ENCODE measurements at regions not wholly inside any gene's neighbourhood (a gene's known extent, or its start where the extent isn't known, plus 50 kb on each side); places are given as distances from the start of the nearest gene placed in this dataset.

DNA sequence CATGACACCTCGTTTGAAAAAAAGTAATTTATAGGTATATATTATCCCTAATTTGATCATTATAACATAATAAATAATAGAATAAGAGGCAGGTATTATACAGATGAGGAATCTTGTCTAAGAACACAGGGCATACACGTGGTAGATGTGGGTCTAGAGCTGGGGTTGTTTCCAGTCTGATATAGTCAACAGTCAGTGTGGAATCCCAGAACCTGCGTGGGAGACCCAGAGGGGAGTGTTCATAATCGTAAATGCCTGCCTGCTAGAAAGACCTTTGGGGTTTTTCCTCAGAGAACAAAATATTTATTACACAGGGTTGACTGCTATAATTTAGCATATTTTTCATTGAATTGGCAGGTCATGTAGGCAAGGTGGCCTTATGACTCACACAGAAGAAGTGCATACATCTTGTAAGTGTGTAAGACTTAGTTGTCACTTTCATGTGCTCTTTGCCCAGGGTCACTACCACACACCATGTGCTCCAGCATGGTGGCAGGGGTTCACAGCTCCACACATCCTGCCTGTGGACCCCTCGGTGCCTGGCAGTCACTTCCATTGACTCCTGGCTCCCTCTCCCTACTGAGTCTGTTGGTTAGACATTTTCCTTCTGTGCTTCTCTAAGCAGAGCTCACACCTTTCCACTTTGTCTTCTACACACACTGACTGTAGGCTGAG, 94.9 kb upstream of the IKZF1 start:
- DNase-seq (ENCODE audit: low read depth in 2 of 2): no peak

DNA sequence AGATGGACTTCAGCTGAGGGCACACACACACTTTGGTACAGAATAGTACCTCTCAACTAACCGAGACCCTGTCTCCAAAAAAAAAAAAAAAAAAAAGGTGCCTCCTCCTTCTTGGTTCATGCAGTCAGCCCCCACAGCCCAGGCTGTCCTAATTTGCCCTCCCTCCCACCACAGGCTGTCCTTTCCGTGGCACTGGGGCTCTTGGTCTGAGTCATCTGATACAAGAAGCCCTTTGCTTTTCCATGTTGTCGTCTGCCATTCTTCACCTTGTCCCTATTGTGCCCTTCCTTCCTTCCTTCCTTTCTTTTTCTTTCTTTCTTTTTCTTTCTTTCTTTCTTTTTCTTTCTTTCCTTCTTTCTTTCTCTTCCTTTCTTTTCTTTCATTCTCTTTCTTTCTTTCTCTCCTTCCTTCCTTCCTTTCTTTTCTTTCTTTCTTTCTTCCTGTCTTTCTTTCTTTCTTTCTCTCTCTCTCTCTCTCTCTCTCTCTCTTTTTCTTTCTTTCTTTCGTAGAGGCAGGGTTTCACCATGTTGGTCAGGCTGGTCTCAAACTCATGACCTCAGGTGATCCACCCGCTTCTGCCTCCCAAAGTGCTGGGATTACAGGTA, 96.0 kb upstream of the IKZF1 start:
- DNase-seq (ENCODE audit: low read depth in 2 of 2): no peak

DNA sequence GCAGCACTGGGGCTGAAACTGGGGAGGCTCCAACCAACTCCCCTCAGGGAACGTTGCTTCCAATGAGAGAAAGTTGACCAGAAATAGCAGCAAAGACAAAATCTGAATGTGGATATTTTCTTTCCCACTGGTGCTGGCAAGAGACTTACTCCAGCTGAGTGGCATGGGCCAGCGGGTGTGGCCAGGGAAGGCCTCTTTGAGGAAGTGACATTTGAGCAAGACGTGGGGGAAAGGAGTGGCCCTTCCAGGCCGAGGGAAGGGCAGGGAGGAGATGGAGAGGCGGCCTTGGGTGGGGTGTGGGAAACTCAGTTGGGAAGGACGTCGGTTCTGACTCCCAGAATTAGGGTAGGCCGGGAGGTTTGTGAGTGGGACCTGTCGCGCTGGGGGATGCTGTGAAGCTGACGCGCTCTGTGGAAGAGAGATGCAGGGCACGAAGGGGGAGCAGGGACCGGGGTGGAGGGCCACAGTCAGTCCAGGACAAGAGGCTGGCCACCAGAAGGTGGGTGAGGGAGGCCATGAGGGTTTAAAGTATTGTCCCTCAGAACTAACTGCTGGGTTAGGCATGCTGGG, 96.7 kb upstream of the IKZF1 start:
- no peak for DNase-seq (ENCODE audit: low read depth in 2 of 2)

DNA sequence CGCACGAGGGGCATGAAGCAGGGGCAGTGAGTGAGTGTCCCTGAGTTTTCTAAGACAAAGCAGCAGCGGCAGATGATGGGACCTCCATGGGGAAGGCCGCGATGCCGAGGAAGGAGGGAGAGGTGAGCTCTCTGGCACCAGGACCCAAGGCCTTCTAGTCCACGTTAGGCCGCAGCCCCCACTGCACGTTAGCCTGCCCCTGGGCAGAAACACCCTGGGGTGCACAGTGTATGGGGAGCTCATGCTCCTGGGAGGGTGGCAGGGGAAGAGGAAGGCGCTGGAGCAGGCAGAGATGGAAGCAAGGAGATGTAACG, 97.3 kb upstream of the IKZF1 start:
- no peak for DNase-seq (ENCODE audit: low read depth in 2 of 2)

DNA sequence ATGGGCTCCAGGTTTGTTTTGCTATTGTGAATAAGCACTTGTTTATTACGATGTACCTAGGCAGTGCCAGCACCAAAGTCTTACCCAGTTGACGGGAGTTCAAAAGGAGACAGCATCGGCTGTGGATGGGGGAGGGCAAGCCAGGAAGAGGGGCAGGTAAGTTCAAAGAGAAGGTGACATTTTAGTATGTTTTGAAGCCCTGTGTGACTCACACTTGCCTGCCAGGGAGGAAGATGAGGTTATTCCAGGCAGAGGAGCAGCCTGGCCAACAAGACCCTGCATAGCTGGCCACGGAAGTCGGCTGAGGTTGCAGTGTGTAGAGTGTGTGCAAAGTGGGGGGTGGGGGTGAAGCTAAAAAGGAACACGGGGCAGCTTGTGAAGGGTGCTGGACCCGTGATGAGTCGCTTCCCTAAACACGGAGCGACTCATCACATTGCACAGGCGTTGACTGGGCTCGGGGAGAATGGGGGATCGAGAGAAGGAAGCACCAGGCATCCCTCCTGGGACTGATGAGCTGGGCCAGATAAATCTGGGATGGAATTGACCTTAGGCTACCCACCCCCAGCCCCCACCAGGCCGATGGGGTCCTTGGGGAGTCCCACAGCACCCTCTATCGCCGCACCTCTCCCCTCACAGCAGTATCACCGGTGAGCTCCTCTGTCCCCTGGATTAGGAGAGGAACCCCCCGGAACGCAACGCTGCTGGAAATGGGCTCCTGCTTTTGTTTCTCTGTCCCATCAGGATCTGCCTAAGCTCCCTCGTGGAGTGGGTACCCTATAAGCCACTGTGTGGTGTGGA, 97.9 kb upstream of the IKZF1 start:
- DNase-seq (ENCODE audit: low read depth in 2 of 2): peak; percentile 41 to 55

DNA sequence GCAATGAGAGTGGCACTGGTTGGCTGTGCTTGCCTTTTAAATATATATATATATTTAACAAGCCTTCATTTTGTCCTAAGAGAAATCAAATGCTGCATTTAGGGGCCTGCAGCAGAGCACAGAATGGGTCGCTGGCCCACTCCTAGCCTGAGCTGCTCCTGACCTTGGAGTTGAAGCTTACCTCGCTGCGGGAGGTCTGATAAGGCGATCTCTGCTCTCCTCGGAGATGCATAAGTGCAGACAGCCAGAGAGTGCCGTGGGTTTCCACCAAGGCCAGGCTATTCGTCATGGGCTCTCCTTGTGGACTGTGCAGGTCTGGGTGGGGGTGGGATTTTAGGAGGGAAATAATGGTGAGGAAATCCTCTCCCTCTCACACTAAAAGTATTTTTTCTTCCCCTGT, 99.5 kb upstream of the IKZF1 start:
- DNase-seq (ENCODE audit: low read depth in 2 of 2): no peak

DNA sequence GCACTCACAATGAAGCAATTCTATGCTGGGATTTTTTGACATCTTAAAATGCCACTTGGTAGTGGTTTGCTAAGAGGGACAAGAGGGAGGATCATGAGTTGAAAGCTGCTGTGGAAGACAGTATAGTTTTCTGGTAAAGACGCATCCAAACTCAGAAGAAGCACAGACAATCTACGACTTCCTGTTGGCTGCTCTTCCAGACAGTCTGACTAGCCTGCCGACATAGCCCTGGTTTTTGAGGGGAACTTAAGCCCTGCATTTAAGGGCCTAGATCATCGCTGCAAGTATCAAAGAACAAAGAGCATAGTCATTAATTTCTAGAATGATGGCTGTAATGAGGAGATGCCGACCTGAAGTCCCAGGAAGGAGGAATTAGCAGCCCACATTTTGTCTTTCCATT, 99.9 kb upstream of the IKZF1 start:
- DNase-seq (ENCODE audit: low read depth in 2 of 2): no peak

DNA sequence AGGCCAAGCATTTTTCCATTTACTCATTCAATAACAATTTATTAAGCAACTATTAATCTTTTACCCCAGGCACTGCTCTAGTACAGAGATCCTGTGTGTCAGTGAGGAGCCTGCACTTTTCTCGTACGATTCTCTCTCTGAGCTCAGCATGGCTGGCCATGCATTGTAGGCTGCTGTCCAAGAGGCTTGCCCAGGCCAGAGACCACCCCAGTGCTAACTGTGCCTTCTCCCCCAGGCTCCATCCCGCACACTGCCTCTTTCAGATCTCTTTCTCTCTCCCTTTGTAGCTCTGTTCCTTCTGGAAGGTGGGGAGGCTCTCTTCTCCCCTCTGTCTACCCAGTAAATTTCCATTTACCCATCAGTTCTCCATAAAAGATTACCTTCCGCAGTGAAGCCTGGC, 101.0 kb upstream of the IKZF1 start:
- no peak for DNase-seq (ENCODE audit: low read depth in 2 of 2)

DNA sequence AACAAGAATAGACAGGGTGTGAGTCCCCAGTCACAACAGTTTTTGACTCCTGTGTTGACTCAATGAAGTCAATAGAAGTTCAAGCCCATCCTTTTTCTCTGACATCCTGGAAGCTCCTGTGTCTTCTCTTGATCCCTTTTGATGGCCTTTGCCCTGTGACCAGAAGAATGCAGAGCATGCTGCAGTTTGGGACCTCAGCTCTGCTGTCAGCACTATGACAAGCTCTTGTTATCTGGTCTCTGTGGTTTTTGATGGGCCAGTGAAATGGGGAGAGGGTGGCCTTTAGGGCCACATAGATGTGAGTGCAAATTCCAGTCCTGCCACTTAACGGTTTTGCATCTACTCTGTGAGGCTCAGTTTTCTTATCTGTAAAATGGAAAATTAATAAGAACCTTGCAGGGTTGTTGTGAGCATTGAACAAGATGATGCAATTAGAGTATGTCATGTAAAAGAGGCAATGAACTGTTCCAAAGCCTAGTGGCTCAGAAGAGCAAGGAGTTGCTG, 102.4 kb upstream of the IKZF1 start:
- no peak for DNase-seq (ENCODE audit: low read depth in 2 of 2)

DNA sequence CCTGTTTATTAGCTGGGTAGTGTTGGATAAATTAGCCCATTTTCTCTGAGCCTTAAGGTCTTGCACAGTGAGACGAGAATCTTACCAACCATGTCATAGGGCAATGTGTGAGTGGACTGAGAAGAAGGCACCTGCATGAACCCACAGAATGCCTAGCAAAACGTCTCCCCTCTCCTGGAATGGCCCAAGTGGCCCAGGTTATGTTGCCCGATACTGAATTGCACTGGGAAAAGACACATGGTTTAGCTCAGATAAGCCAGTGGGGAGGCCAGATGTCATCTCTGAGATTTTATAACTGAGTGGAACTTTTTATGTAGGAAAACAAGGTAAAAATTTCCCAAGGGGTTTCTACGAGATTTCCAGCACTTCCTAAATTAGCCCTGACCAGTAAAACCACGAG, 104.7 kb upstream of the IKZF1 start:
- DNase-seq (ENCODE audit: low read depth in 2 of 2): no peak

DNA sequence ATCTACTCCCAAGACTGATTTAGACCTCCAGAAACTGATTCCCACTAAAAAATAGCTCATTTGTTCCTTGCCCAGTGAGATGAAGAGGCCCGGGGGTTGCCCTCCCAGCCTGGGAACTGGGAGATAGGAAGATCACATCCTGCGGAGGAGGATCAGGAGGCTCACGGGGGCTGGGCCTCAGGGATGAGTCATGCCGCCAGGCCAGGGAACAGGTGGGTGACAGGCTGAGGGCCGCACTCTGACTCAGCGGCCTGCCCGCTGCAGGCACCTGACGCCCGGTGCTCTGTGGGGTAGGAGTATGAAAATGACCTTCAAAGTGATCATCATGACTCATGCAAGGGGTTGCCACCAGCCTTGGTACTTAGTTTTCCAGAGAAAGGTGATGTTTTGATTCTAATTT, 104.5 kb upstream of the ZPBP start:
- DNase-seq (ENCODE audit: low read depth in 2 of 2): peak in 1 of 2 donors; percentile 33

DNA sequence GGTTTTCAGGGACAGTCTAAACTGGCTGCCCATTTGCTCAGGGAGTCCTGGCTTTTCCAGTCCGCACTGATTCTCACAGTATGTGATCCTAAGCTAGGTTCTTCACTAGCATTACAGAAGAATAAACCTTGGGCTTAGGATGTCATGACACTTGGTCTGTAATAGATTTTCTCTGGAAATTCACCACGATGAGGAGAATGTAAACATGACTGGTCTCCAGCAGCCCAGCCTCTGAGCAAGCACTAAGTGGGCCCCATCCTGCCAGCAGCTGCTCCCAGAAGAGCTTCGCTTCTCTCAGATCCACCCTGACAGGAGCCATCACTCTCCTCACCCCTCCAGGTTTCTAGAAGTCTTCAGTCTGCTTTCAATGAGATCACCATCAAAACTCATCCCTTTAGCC, 103.7 kb upstream of the ZPBP start:
- DNase-seq (ENCODE audit: low read depth in 2 of 2): no peak

DNA sequence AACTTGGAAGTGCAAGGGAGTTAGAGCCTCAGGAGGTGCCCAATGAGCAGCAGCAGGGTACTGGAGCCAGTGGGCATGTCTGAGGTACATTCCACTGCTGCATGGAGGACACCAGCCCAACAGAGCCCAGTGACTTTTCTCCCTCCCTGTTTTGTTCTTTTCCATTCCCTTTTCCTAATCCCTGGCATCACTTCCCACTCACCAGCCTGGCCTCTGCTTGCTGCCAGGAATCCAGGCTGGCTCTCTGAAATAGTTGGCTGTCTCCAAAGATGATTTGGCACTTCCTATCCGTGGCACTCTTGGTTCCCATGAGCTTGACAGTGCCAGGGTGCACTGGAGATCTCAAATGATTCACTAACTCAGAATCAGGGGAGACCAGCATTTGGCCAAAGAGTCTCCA, 97.7 kb upstream of the ZPBP start:
- DNase-seq (ENCODE audit: low read depth in 2 of 2): no peak

DNA sequence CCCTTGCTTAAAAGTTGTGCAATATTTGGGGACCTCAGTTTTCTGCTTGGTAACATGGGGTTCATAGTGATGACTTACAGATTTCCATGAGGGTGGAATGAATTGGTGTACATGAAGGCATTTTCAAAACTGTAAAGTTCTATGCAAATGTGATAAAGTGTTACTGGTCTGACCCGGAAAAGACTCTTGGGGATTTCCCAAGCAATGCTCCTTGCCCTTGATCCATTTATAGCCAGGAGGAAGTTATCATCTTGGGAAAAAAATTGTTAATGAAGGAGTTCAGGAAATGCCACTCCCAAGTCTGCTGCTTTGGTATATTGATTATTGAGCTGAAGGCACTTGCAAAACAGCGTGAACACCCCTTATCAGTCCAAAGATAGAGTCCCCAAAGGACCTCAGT, 96.3 kb upstream of the ZPBP start:
- DNase-seq (ENCODE audit: low read depth in 2 of 2): no peak

DNA sequence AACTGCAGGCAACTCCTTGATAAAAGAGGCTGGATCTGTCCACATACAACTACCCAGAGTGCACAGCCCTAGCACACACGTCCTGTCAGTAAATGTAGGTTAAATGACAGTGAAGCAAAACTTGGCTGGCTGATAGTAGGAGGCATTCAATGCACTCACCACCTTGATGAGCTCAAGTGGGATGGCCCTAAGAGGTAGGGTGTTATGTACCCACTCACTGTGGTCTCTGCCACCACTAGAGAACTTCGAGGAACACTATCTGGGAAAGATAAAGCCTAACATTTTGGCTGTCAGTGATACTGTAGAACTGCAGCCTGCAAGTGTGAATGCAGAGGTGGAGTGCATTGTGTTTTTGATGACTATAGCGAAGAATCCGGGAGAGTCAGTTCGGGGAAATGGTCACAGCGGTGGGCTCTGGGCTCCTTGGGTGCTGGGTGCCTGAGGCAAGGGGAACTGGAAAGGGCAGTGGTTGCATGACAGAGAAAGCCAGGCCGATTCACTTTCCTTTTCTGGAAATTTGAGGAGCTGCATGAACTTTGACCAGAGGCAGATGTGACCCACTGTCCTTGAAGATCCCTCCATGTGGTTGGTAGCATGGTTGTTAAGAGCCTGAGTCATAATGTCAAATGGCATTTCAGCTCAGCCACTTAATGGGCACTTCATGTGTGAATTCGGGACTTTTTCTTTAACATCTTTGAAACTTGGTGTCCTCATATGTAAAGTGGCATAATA, 93.1 kb upstream of the ZPBP start:
- DNase-seq (ENCODE audit: low read depth in 2 of 2): no peak

DNA sequence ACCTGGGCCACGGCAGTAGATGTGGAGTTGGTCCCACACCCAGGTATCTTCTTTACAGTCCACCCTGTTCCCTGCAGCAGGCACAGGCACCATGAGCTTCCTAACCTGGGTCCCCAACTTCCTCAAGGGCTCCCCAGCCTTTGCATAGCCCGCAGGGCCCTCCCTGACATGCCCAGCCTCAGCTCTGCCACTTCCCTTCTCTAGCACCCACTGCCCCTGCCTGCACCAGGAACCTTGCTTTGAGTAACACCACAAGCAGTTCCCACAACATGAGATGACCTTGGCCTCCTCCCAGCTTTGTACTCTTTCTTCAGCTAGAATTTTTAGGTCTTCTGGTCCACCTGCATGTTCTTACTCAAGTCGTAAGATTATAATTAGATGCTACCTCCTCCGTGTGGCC, 92.2 kb upstream of the ZPBP start:
- DNase-seq (ENCODE audit: low read depth in 2 of 2): no peak

DNA sequence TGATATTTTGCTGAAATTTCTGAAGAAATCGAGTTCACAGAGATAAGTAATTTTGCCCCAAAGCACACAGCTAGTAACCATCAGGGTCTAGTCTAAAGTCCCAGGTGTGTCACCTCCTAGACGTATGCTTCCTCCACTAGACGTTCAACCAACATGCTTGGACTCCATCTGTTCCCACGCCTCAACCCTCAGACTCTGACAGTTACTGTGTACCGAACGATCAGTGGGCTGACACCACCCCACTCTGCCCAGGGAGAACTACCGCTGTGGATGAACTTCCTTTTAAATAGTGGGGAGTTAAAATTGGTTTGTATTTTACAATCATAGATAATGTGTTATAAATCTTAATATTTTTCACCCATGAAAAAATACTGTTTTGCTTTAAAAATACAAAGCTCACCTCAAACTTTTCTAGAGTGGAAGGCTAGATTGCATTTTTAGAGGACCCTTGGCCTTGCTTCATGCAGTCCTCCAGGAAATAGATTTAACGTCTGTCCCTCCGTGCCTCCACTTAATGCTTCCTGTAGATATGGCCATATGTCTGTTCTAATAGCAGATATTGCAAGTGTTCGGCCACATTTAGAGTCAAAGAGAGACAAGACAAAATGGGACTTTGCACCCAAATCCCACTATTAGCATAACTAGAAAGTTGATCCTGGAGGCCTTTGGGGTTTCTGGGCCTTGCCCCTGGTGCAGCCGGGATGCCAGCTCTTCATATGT, 91.4 kb upstream of the ZPBP start:
- DNase-seq (ENCODE audit: low read depth in 2 of 2): no peak

DNA sequence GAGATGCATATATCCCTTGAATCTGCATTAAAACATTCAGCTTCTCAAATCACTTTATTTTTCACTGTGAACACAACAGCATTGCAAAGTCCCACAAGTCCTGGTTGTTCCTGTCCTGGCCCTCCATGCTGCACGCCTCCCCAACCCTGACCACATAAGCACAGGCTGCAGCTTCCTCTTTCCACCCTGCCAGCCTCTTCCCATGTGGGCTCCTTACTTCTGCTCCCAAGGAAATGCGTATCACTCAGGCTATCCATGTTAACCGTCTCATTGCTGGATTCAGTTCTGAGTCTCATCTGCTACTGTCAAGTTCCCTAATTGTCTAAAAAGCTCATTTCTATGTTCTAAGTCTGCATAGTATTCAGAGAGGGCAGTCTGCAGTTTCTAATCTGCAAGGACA, 89.7 kb upstream of the ZPBP start:
- no peak for DNase-seq (ENCODE audit: low read depth in 2 of 2)

DNA sequence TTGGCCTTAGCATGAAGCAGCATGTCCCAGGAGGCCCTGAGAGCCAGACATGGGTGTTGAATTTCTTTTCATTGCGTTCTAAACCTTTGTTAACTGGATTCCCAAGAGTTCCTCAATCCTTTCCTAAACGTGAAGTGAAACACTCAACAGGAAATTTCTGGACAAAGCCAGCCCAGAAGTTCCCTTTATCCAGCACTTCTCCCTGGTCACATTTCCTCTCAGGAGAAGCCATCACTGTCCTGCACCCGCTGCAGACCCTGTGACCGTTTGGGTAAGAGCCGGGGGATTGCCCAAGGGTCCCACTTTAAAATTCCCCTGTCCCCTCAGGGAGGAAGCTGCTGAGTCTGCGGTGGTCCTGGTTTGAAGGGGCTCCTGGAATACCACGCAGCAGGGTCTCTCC, 88.0 kb upstream of the ZPBP start:
- DNase-seq (ENCODE audit: low read depth in 2 of 2): no peak

DNA sequence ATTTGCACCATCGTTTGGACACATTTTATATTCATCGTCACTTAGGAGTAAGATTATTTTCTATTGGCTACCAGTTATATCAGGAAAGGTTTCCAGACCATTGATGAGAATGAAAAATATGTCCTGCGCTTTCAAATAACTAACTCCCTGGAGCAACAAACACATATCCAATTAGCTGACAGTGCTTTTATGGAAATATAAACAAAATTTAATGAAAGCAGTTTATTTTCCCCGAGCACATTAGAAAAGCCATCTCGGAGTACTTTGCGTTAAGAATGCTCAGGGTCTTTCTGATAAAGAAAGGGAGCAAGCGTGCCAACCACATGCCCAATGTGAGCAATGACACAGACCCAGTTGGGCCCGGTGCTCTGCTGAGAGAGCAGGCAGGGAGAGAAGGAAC, 85.1 kb upstream of the ZPBP start:
- no peak for DNase-seq (ENCODE audit: low read depth in 2 of 2)

DNA sequence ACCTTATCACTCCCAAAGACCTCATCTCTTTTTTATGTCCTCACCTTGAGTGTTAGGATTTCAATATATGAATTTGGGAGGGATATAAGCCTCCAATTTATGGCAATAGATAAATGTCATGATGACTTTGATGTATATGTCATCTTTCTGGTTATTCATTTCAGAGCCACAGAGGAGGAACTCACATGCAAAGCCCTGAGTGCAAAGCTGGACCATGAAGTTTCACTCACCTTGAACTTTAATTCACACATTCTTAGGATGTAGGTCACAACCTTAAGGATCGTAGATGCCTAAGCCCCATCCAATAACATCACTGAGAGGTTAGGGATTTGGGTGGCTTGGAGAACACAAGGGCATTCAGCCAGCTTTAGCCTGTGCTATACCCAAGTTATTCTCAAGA, 81.9 kb upstream of the ZPBP start:
- DNase-seq (ENCODE audit: low read depth in 2 of 2): no peak
